ENCODE measurements at regions not wholly inside any gene's neighbourhood (a gene's known extent, or its start where the extent isn't known, plus 50 kb on each side); places are given as distances from the start of the nearest gene placed in this dataset.

DNA sequence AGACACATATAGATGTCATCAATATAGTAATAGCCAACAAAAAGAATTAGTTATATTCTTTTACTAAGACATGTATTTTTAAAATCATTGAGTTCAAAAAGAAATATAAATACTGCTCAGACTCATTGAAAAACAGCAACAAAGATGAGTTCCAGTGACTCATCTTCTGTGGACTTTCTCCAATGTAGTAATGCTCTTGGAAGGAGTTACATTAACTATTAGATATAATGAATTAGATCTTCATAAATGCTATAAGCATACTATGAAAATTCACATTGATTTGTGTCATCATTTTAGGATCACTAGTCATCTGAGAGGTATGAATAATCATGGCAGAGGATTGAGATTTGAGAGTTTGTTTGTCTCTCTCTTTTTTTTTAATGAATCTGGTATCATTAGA is 547.8 kb upstream of the PCDH7 start:
- Histone ChIP-seq H3K4me3 (no peak overlapping the region), H3K27me3 (no peaks in the 10 kb centered on the region), H3K9me3 (no peaks in the 10 kb centered on the region), H3K4me1 (no peaks in the 10 kb centered on the region), H3K27ac (no peak overlapping the region), H3K36me3 (no peaks in the 10 kb centered on the region)
- ATAC-seq (no peak), DNase-seq (no peak)
- intact Hi-C loops (cut with DNase I) = no loop called here
- TF ChIP-seq, protein P1, sequence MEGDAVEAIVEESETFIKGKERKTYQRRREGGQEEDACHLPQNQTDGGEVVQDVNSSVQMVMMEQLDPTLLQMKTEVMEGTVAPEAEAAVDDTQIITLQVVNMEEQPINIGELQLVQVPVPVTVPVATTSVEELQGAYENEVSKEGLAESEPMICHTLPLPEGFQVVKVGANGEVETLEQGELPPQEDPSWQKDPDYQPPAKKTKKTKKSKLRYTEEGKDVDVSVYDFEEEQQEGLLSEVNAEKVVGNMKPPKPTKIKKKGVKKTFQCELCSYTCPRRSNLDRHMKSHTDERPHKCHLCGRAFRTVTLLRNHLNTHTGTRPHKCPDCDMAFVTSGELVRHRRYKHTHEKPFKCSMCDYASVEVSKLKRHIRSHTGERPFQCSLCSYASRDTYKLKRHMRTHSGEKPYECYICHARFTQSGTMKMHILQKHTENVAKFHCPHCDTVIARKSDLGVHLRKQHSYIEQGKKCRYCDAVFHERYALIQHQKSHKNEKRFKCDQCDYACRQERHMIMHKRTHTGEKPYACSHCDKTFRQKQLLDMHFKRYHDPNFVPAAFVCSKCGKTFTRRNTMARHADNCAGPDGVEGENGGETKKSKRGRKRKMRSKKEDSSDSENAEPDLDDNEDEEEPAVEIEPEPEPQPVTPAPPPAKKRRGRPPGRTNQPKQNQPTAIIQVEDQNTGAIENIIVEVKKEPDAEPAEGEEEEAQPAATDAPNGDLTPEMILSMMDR (IDR thresholded peaks at IDR 0.05) = no peak

- H3K36me3 ChIP-seq = no peaks in the 10 kb centered on the region
- no peak overlapping the region for H3K27ac ChIP-seq
- ATAC-seq (peak; percentile 89), DNase-seq (peak in 1 of 4 donors; percentile 5)
- intact Hi-C loops (cut with DNase I) = no loop called here
- peaks cover 0 to 3% of the 10 kb centered on the region in 2 donors for H3K4me1 ChIP-seq
- H3K9me3 ChIP-seq = peaks cover 0 to 5% of the 10 kb centered on the region in 2 donors
- no peak overlapping the region for H3K4me3 ChIP-seq
- TF ChIP-seq, protein P1 (IDR thresholded peaks at IDR 0.05) = no peak
- H3K27me3 ChIP-seq = peaks cover 0 to 11% of the 10 kb centered on the region in 2 donors
Measured at GRCh38 chr4:30181512-30181911, 538.7 kb upstream of the PCDH7 start.

DNA sequence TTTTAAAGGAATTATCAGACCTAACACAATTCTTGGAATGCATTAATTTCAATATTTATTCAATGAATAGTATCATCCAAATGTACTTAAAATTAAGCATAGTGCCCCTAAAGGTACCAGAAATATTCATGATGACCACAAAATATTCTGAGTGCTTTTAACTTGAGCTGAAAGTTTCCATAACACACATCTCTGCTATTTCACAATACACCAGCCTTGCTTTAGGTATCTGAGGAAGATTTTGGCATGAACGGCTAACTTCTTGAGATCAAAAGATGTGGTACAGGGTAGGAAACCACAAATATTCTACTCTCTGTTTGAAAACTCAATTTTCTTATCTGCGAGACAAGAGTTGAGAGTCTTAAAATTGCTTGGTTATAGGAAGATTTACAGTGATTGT is 538.3 kb upstream of the PCDH7 start:
- Histone ChIP-seq H3K4me1 (peaks cover 0 to 3% of the 10 kb centered on the region in 2 donors), H3K27ac (no peak overlapping the region), H3K9me3 (peaks cover 0 to 5% of the 10 kb centered on the region in 2 donors), H3K27me3 (peaks cover 0 to 11% of the 10 kb centered on the region in 2 donors), H3K36me3 (no peaks in the 10 kb centered on the region), H3K4me3 (no peak overlapping the region)
- intact Hi-C loops (cut with DNase I) = no loop called here
- DNase-seq = no peak
- ATAC-seq = peak; percentile 82
- TF ChIP-seq, protein P1 (IDR thresholded peaks at IDR 0.05) = no peak

DNA sequence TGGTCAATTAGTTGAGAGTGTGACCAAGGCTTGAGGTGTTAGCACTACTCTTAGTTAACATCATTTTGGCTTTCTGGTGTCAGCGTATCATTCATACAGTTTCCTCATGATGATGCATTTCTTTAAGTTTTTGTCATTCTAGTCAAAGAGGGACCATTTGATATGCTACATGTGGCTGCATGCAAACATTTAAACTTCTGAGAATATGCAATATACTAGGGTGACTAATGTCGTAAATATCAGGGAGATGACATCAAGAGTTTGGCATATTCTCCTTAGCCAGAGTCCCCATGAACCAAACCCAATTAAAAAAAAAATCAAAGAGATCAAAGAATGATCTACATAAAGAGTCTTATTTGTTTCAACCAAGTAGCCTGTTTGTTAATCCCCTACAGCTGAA is 537.4 kb upstream of the PCDH7 start:
- intact Hi-C loops (cut with DNase I) = no loop called here
- no peaks in the 10 kb centered on the region for H3K36me3 ChIP-seq
- no peak overlapping the region for H3K27ac ChIP-seq
- H3K4me3 ChIP-seq = no peak overlapping the region
- TF ChIP-seq, protein P1 (IDR thresholded peaks at IDR 0.05) = no peak
- H3K4me1 ChIP-seq = peaks cover 0 to 3% of the 10 kb centered on the region in 2 donors
- ATAC-seq (no peak), DNase-seq (no peak)
- peaks cover 0 to 11% of the 10 kb centered on the region in 2 donors for H3K27me3 ChIP-seq
- peaks cover 4 to 5% of the 10 kb centered on the region in 2 donors for H3K9me3 ChIP-seq

DNA sequence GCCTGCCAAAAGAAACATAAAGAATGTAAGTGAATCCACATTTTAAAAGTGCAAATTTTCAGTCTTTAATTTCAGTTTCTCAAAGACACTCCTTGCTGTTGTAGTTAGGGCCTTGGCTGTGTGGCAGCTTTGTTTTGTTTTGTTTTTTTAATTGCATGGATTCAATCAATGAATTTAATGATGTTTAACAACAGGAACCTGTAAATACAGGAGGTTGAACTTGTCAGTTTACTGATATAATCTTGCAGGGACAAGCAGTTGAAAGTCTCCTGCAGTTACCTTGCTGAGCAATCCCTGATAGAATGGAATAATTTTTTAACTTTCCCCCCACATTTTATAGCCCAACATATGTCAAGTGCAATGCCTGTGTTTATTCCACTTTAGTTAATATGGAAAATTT is 528.3 kb upstream of the PCDH7 start:
- ATAC-seq (no peak), DNase-seq (no peak)
- Histone ChIP-seq H3K36me3 (no peaks in the 10 kb centered on the region), H3K9me3 (peaks cover 0 to 4% of the 10 kb centered on the region in 2 donors), H3K4me3 (no peak overlapping the region), H3K27me3 (no peaks in the 10 kb centered on the region), H3K4me1 (no peaks in the 10 kb centered on the region), H3K27ac (no peak overlapping the region)
- TF ChIP-seq, protein P1 (IDR thresholded peaks at IDR 0.05) = no peak
- intact Hi-C loops (cut with DNase I) = no loop called here
